ENCODE measurements at regions not wholly inside any gene's neighbourhood (a gene's known extent, or its start where the extent isn't known, plus 50 kb on each side); places are given as distances from the start of the nearest gene placed in this dataset.

- no peak for DNase-seq (ENCODE audit: low spot score)
Measured at GRCh38 chr2:226620176-226620575, 179.4 kb downstream of the IRS1 start.

- no peak for DNase-seq (ENCODE audit: low spot score)
Measured at GRCh38 chr2:226619707-226620106, 179.9 kb downstream of the IRS1 start.

- DNase-seq (ENCODE audit: low spot score): no peak
Measured at GRCh38 chr2:226618875-226619605, 180.6 kb downstream of the IRS1 start.

GRCh38 chr2:226618544-226618874 is 181.1 kb downstream of the IRS1 start:
- no peak for DNase-seq (ENCODE audit: low spot score)

GRCh38 chr2:226615891-226616290 is 183.7 kb downstream of the IRS1 start:
- DNase-seq (ENCODE audit: low spot score): no peak

- peak; percentile 38 for DNase-seq (ENCODE audit: low spot score)
Measured at GRCh38 chr2:226611944-226612318, 187.7 kb downstream of the IRS1 start.

GRCh38 chr2:226611196-226611943 is 188.2 kb downstream of the IRS1 start:
- DNase-seq (ENCODE audit: low spot score): no peak

- peak; percentile 68 for DNase-seq (ENCODE audit: low spot score)
Measured at GRCh38 chr2:226609366-226609765, 190.3 kb downstream of the IRS1 start.

GRCh38 chr2:226608451-226608850 is 191.2 kb downstream of the IRS1 start:
- no peak for DNase-seq (ENCODE audit: low spot score)

- DNase-seq (ENCODE audit: low spot score): no peak
Measured at GRCh38 chr2:226607379-226607778, 192.2 kb downstream of the IRS1 start.

- no peak for DNase-seq (ENCODE audit: low spot score)
Measured at GRCh38 chr2:226605642-226606041, 194.0 kb downstream of the IRS1 start.

- DNase-seq (ENCODE audit: low spot score): no peak
Measured at GRCh38 chr2:226603606-226604005, 196.0 kb downstream of the IRS1 start.

- no peak for DNase-seq (ENCODE audit: low spot score)
Measured at GRCh38 chr2:226601881-226602662, 197.5 kb downstream of the IRS1 start.

GRCh38 chr2:226600802-226601201 is 198.8 kb downstream of the IRS1 start:
- no peak for DNase-seq (ENCODE audit: low spot score)

- no peak for DNase-seq (ENCODE audit: low spot score)
Measured at GRCh38 chr2:226600184-226600583, 199.4 kb downstream of the IRS1 start.

GRCh38 chr2:226589043-226589442 is 210.6 kb downstream of the IRS1 start:
- no peak for DNase-seq (ENCODE audit: low spot score)

GRCh38 chr2:226585130-226585561 is 214.5 kb downstream of the IRS1 start:
- no peak for DNase-seq (ENCODE audit: low spot score)

- DNase-seq (ENCODE audit: low spot score): no peak
Measured at GRCh38 chr2:226584518-226585055, 215.0 kb downstream of the IRS1 start.

- DNase-seq (ENCODE audit: low spot score): peak; percentile 85
Measured at GRCh38 chr2:226583715-226584114, 215.9 kb downstream of the IRS1 start.

- DNase-seq (ENCODE audit: low spot score): no peak
Measured at GRCh38 chr2:226581661-226582060, 218.0 kb downstream of the IRS1 start.

- no peak for DNase-seq (ENCODE audit: low spot score)
Measured at GRCh38 chr2:226581004-226581403, 218.6 kb downstream of the IRS1 start.

- DNase-seq (ENCODE audit: low spot score): no peak
Measured at GRCh38 chr2:226580403-226580802, 219.2 kb downstream of the IRS1 start.

GRCh38 chr2:226579519-226579918 is 220.1 kb downstream of the IRS1 start:
- DNase-seq (ENCODE audit: low spot score): no peak

Measured in AG08395 (cell line).